Activated naive CD4-positive, alpha-beta T cell treated with anti-CD3 and anti-CD28 coated beads for 36 hours (primary cell): ENCODE measurements at regions not wholly inside any gene's neighbourhood (a gene's known extent, or its start where the extent isn't known, plus 50 kb on each side); places are given as distances from the start of the nearest gene placed in this dataset.

Source experiments
- CTCF ChIA-PET: fragments of 350-600 bp; sonication (Branson Sonifier 250); formaldehyde crosslinking; loops from one replicate; lab custom pipeline; 2021; ENCODE audit warnings: antibody characterized with exemption; lab: Charles Lee
- DNase-seq: peaks from one replicate; pipeline ENCODE4 v3.0.0-alpha.2; 2020
- H3K27ac Mint-ChIP-seq: one replicate; pipeline ENCODE4 v1.8.0; 2021; ENCODE audit warnings: mild to moderate bottlenecking, mixed read lengths
- H3K27me3 Mint-ChIP-seq: one replicate; pipeline ENCODE4 v1.8.0; 2021; ENCODE audit warnings: low read depth, mixed read lengths
- H3K36me3 Mint-ChIP-seq: one replicate; pipeline ENCODE4 v1.8.0; 2021; ENCODE audit warnings: low read depth, mixed read lengths
- H3K4me1 Mint-ChIP-seq: one replicate; pipeline ENCODE4 v1.8.0; 2021; ENCODE audit warnings: low read depth, mixed read lengths
- H3K4me3 Mint-ChIP-seq: one replicate; pipeline ENCODE4 v1.8.0; 2021; ENCODE audit warnings: mild to moderate bottlenecking, moderate library complexity, mixed read lengths
- H3K9me3 Mint-ChIP-seq: one replicate; pipeline ENCODE4 v1.8.0; 2021; ENCODE audit warnings: mixed read lengths
- intact Hi-C: fragments of 100-400 bp; cut with micrococcal nuclease; formaldehyde crosslinking; loops from one replicate; pipeline ENCODE4 v1.15.1; 2023

DNA sequence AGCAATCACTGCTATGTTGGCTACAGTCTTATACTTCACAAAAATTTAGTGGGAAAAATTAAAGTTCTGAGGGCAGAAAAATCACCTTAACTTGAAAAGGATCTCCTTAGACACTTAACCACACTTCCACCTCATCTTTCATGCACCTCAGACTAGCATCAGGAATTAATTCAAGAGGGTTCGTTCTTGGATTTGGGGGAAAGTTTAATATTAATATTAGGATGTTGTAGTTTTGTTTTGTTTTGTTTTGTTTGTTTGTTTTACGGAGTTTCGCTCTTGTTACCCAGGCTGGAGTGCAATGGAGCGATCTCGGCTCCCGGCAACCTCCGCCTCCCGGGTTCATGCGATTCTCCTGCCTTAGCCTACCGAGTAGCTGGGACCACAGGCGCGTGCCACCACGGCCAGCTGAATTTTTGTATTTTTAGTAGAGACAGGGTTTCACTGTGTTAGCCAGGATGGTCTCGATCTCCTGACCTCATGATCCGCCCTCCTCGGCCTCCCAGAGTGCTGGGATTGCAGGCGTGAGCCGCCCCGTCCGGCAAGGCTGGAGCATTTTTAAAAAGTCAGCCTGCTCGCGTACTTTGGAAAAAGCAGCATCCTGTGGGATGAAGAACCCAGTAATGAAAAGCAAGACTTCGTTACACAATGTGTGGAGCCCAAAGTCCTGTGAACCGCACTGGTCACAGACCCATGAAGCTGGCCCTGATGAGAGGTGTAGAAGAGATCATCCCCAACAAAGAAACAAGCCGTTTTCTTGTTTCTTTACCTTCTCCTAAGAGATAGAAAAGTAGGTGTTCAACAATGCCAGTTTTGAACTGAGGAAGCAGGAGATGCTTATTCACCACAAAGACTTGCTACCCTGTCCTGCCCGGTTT, 194.9 kb downstream of the GPX5 start:
- Mint-ChIP-seq H3K27me3 (peaks cover 61% of the 10 kb centered on the region), H3K9me3 (no peaks in the 10 kb centered on the region), H3K4me3 (no peak overlapping the region), H3K27ac (no peak overlapping the region), H3K36me3 (no peaks in the 10 kb centered on the region), H3K4me1 (no peaks in the 10 kb centered on the region)
- CTCF ChIA-PET: no interaction called here
- no peak for DNase-seq
- intact Hi-C loops: no loop called here

GRCh38 chr6:28721372-28721771, 195.7 kb downstream of the GPX5 start:
- Mint-ChIP-seq H3K36me3 (no peaks in the 10 kb centered on the region), H3K9me3 (no peaks in the 10 kb centered on the region), H3K27ac (no peak overlapping the region), H3K4me3 (no peak overlapping the region), H3K27me3 (peaks cover 62% of the 10 kb centered on the region), H3K4me1 (no peaks in the 10 kb centered on the region)
- CTCF ChIA-PET: no interaction called here
- intact Hi-C loops: no loop called here
- DNase-seq: no peak

- H3K4me1 Mint-ChIP-seq: peaks cover 10% of the 10 kb centered on the region
- H3K36me3 Mint-ChIP-seq: no peaks in the 10 kb centered on the region
- no peak for DNase-seq
- intact Hi-C loops: no loop called here
- peaks cover 71% of the 10 kb centered on the region for H3K27me3 Mint-ChIP-seq
- H3K9me3 Mint-ChIP-seq: peaks cover 2% of the 10 kb centered on the region
- H3K27ac Mint-ChIP-seq: no peak overlapping the region
- CTCF ChIA-PET: no interaction called here
- H3K4me3 Mint-ChIP-seq: no peak overlapping the region
These were observed 198.7 kb downstream of the GPX5 start for GRCh38 chr6:28724395-28724794.

DNA sequence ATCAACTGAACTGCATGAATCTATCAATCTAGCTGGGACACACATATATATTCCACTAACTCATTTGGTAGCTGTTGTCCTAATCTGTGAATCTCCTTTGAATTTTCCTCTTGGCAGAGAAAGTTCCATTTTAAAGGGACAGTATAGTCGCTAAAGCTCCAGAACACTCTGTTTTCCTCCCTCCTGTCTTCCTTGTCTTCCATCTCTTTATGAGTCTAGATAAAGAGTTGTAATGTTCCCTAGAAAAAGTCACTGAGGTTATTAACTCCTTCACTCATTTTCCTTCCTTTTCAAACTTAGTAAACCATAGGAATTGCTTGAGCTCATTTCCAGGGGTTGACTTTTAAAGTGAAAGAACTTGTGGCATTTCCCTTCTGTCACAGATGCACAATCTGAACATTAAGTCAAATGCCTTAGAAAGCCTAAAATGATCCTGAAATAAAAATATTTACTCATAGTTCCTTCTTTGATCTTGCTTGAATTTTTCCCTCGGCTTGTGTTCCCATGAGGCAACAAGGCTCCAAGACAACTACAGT, 198.4 kb downstream of the TRIM27 start:
- H3K4me1 Mint-ChIP-seq: peaks cover 16% of the 10 kb centered on the region
- peaks cover 4% of the 10 kb centered on the region for H3K9me3 Mint-ChIP-seq
- intact Hi-C loops: loop anchor here (5.0 kb wide), 1 partner anchor 33 kb away; no protein-coding TSS in a partner anchor
- no peaks in the 10 kb centered on the region for H3K36me3 Mint-ChIP-seq
- H3K4me3 Mint-ChIP-seq: no peak overlapping the region
- H3K27me3 Mint-ChIP-seq: peaks cover 73% of the 10 kb centered on the region
- CTCF ChIA-PET: no interaction called here
- DNase-seq: no peak
- no peak overlapping the region for H3K27ac Mint-ChIP-seq

DNA sequence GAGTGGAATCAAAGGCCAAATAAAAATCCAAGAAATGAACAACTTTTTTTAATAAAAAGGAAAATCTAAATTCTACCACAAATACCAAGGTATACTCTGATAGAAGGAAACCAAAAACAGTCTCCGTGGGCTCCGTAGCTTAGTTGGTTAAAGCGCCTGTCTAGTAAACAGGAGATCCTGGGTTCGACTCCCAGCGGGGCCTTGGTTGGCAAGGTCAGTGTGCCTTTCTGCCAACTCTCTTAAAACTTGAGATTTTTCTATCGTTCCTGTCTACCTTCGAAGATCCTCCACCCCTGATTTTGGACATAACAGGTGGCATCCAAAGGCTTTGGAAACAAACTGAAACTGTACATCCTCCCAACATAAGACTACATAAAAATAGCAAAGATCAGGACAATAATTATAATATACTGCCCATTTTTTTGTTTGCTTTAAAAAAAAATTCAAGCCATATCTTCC, 197.9 kb downstream of the TRIM27 start:
- peaks cover 75% of the 10 kb centered on the region for H3K27me3 Mint-ChIP-seq
- DNase-seq: no peak
- CTCF ChIA-PET: no interaction called here

DNA sequence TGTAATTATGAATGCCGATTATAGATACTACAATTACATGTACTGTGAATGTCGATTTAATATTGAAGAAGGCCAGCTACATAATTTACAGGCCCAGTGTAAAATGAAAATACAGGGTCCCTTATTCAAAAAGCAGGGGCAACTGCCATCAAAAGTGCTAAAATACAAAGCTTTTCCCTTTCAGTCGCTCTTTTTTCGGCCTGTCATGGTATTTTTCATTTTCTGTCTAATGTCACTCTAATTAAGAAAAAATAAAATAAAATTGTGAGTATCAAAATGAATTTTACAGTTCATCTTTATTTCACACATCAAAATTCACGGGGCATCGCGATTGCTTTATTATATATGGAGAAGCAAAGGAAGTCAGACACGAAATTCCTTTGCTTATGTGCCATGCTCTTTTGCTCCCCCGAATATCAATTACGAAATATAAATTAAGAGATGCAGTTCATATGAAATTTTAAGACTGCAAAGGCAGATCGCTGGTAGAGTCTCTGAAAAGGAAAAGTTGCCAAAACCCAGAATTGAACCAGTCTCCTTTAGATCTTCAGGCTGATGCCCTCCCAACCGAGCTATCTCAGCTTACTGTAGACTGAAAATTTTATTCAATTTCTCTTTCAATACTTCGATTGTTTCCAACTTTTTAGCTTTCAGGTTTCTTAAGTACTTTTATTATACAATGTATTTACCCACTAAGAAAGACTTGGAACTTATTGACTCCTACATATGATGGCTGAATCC, 197.0 kb downstream of the TRIM27 start:
- no peak overlapping the region for H3K4me3 Mint-ChIP-seq
- H3K36me3 Mint-ChIP-seq: peaks cover 5% of the 10 kb centered on the region
- no peak overlapping the region for H3K27ac Mint-ChIP-seq
- peaks cover 74% of the 10 kb centered on the region for H3K27me3 Mint-ChIP-seq
- no peak for DNase-seq
- peaks cover 18% of the 10 kb centered on the region for H3K4me1 Mint-ChIP-seq
- peaks cover 6% of the 10 kb centered on the region for H3K9me3 Mint-ChIP-seq
- intact Hi-C loops: loop anchor here (5.0 kb wide), 1 partner anchor 34 kb away; no protein-coding TSS in a partner anchor
- CTCF ChIA-PET: no interaction called here

More for the DNA sequence above, 197.9 kb downstream of the TRIM27 start:
- H3K4me1 Mint-ChIP-seq: peaks cover 18% of the 10 kb centered on the region
- peaks cover 2% of the 10 kb centered on the region for H3K36me3 Mint-ChIP-seq
- H3K27ac Mint-ChIP-seq: no peak overlapping the region
- intact Hi-C loops: loop anchor here (5.0 kb wide), 1 partner anchor 34 kb away; no protein-coding TSS in a partner anchor
- peaks cover 6% of the 10 kb centered on the region for H3K9me3 Mint-ChIP-seq
- no peak overlapping the region for H3K4me3 Mint-ChIP-seq

DNA sequence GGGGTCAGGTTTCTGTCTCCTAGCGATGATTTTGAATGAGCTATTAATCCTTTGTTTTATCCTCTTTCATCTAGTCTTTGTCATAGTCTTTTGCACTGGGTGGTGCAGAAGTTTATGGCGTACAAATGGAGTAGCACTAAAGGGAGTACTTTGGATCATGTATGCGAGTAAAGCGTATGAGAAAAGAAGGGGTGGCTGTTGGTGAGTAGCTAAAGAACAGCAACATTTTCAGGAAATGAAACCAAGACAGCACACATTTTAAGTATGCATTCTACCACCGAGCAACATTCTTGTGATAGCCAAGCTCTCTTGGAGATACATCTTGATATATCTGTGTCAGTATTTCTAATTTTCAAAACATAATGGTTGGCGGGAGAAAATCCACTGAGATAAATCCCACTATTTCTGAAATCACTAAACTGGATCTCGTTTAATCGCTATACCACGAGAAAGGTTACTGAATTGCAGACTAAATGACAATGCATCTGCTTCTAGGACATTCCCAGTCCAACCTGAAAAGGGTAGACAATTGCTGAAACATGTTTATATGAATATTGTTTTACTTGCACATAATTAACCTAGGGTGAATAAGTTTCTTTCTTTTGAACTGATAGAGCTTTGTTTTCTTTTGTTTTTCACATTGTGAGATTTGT, 196.1 kb downstream of the TRIM27 start:
- H3K27ac Mint-ChIP-seq: no peak overlapping the region
- peak overlapping the region; percentile 41 for H3K4me3 Mint-ChIP-seq
- peaks cover 6% of the 10 kb centered on the region for H3K9me3 Mint-ChIP-seq
- peaks cover 18% of the 10 kb centered on the region for H3K4me1 Mint-ChIP-seq
- H3K36me3 Mint-ChIP-seq: peaks cover 5% of the 10 kb centered on the region
- intact Hi-C loops: loop anchor here (5.0 kb wide), 1 partner anchor 35 kb away; no protein-coding TSS in a partner anchor
- peaks cover 77% of the 10 kb centered on the region for H3K27me3 Mint-ChIP-seq
- DNase-seq: no peak
- CTCF ChIA-PET: interaction anchor here (1.2 kb wide), 1 partner anchor 111 kb away, joined by 3 read pairs; no protein-coding TSS in a partner anchor

DNA sequence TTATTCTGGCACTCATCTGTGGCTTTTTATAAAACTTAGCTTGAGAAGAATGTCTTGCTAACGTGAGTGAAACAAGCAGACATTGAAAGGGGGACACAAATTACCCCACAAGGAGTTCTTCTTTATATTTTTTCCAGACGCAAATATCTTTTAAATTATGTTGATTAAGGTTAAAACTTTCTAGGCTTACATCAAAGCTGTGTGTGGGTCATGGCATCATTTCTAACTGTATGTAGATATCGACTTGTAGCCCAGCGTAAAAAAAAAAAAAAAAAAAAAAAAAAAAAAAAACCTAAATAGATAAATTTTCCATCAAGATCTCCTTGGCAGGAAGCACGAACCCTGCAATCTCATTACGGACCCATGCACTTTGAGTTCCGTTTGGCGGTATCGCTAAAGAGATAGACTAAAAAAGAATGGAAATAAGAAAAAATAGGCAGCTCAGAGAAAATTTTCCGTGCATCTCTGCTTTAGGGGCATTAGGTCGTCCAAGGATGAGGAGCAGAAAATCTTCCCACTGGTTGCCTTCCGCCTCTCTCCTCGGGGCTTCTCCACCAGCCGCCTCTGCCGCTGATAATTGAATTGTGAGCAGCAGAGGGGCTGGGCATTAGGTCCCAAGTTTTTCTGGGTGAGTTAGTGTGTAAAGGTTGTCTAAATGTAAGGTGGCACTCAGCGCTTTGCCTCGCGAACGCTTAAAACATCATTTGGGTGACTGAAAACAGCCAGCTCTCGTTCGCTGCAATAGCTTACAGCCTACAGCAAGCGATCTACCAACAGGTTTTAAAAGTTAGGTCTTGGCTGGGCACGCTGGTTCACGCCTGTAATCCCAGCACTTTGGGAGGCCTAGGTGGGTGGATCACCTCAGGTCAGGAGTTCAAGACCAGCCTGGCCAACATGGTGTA, 194.0 kb downstream of the TRIM27 start:
- H3K4me3 Mint-ChIP-seq: peak overlapping the region; percentile 79
- CTCF ChIA-PET: interaction anchor here (1.2 to 1.5 kb wide), 2 partner anchors 108 to 286 kb away, joined by 6 to 7 read pairs; no protein-coding TSS in a partner anchor
- H3K27ac Mint-ChIP-seq: peak overlapping the region; percentile 63
- peaks cover 11% of the 10 kb centered on the region for H3K9me3 Mint-ChIP-seq
- peaks cover 84% of the 10 kb centered on the region for H3K27me3 Mint-ChIP-seq
- peaks cover 18% of the 10 kb centered on the region for H3K4me1 Mint-ChIP-seq
- H3K36me3 Mint-ChIP-seq: peaks cover 10% of the 10 kb centered on the region
- DNase-seq: no peak
- intact Hi-C loops: loop anchor here (5.0 kb wide), 2 partner anchors 37 to 58 kb away; no protein-coding TSS in a partner anchor

GRCh38 chr6:28732052-28732451, 191.7 kb downstream of the TRIM27 start:
- Mint-ChIP-seq H3K27ac (no peak overlapping the region), H3K4me3 (no peak overlapping the region), H3K36me3 (peaks cover 15% of the 10 kb centered on the region), H3K4me1 (peaks cover 18% of the 10 kb centered on the region), H3K27me3 (peaks cover 87% of the 10 kb centered on the region), H3K9me3 (peaks cover 12% of the 10 kb centered on the region)
- CTCF ChIA-PET: no interaction called here
- no peak for DNase-seq
- intact Hi-C loops: loop anchor here (5.0 kb wide), 1 partner anchor 55 kb away; no protein-coding TSS in a partner anchor

GRCh38 chr6:28734443-28734959, 189.3 kb downstream of the TRIM27 start:
- peaks cover 20% of the 10 kb centered on the region for H3K36me3 Mint-ChIP-seq
- H3K27ac Mint-ChIP-seq: no peak overlapping the region
- H3K9me3 Mint-ChIP-seq: peaks cover 23% of the 10 kb centered on the region
- H3K4me3 Mint-ChIP-seq: no peak overlapping the region
- DNase-seq: no peak
- H3K27me3 Mint-ChIP-seq: peaks cover 84% of the 10 kb centered on the region
- H3K4me1 Mint-ChIP-seq: peaks cover 7% of the 10 kb centered on the region
- intact Hi-C loops: loop anchor here (5.0 kb wide), 1 partner anchor 53 kb away; no protein-coding TSS in a partner anchor
- CTCF ChIA-PET: interaction anchor here (0.6 kb wide), 1 partner anchor 293 kb away, joined by 3 read pairs; no protein-coding TSS in a partner anchor

GRCh38 chr6:28736121-28736520, 187.7 kb downstream of the TRIM27 start:
- H3K27me3 Mint-ChIP-seq: peaks cover 78% of the 10 kb centered on the region
- peaks cover 17% of the 10 kb centered on the region for H3K36me3 Mint-ChIP-seq
- H3K4me1 Mint-ChIP-seq: no peaks in the 10 kb centered on the region
- H3K9me3 Mint-ChIP-seq: peaks cover 21% of the 10 kb centered on the region
- H3K4me3 Mint-ChIP-seq: no peak overlapping the region
- CTCF ChIA-PET: no interaction called here
- no peak overlapping the region for H3K27ac Mint-ChIP-seq
- intact Hi-C loops: loop anchor here (2.0 to 5.0 kb wide), 2 partner anchors 41 to 81 kb away; no protein-coding TSS in a partner anchor
- DNase-seq: no peak
